Activated naive CD8-positive, alpha-beta T cell treated with anti-CD3 and anti-CD28 coated beads, Interleukin-2, amount 50 U/mL, for 24 hours (primary cell): ENCODE measurements at regions not wholly inside any gene's neighbourhood (a gene's known extent, or its start where the extent isn't known, plus 50 kb on each side); places are given as distances from the start of the nearest gene placed in this dataset.

Experiments
- ATAC-seq: fragments of 150-1000 bp; cut with Tn5 transposase; one replicate; pipeline ENCODE4 v1.10.0; 2021
- DNase-seq: peaks from one replicate; pipeline ENCODE4 v3.0.0; 2021
- H3K27ac Mint-ChIP-seq: one replicate; pipeline ENCODE4 v1.8.0; 2021; ENCODE audit warnings: mild to moderate bottlenecking, mixed read lengths
- H3K27me3 Mint-ChIP-seq: one replicate; pipeline ENCODE4 v1.8.0; 2021; ENCODE audit warnings: mixed read lengths
- H3K36me3 Mint-ChIP-seq: one replicate; pipeline ENCODE4 v1.8.0; 2021; ENCODE audit warnings: low read depth, mixed read lengths
- H3K4me1 Mint-ChIP-seq: one replicate; pipeline ENCODE4 v1.8.0; 2021; ENCODE audit warnings: mixed read lengths
- H3K4me3 Mint-ChIP-seq: one replicate; pipeline ENCODE4 v1.8.0; 2021; ENCODE audit warnings: mild to moderate bottlenecking, moderate library complexity, mixed read lengths
- H3K9me3 Mint-ChIP-seq: one replicate; pipeline ENCODE4 v1.8.0; 2021; ENCODE audit warnings: mixed read lengths

- Mint-ChIP-seq H3K4me1 (no peaks in the 10 kb centered on the region), H3K36me3 (no peaks in the 10 kb centered on the region), H3K4me3 (no peak overlapping the region), H3K27me3 (peaks cover 2% of the 10 kb centered on the region), H3K27ac (no peak overlapping the region), H3K9me3 (no peaks in the 10 kb centered on the region)
- no peak for ATAC-seq
- no peak for DNase-seq
Observed at GRCh38 chr16:54628796-54629625, 301.7 kb upstream of the IRX5 start.

GRCh38 chr16:54627616-54628015 is 303.0 kb upstream of the IRX5 start:
- Mint-ChIP-seq H3K27me3 (peaks cover 2% of the 10 kb centered on the region), H3K4me3 (no peak overlapping the region), H3K36me3 (no peaks in the 10 kb centered on the region), H3K4me1 (no peaks in the 10 kb centered on the region), H3K9me3 (no peaks in the 10 kb centered on the region), H3K27ac (no peak overlapping the region)
- ATAC-seq (no peak), DNase-seq (no peak)

DNA sequence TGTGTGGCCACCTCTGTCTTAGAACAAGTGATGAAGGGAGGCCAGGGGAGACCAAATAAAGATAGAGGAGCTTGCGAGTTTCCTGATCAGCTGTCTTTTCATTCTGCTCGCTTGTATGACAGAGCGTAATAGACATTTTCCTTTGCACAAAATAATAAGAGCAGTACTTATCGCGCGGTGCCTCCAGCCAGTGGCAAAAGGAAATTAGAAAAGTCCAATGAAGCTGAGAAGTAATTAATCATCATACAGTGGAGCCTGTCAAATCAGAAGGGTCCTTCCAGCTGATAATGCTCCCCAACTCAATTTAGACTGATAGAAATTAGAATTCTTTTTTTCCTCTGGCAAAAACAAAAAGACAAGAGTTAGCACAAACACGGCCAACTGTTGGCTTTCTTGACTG is 307.0 kb upstream of the IRX5 start:
- Mint-ChIP-seq H3K9me3 (no peaks in the 10 kb centered on the region), H3K4me3 (no peak overlapping the region), H3K4me1 (no peaks in the 10 kb centered on the region), H3K27ac (no peak overlapping the region), H3K36me3 (no peaks in the 10 kb centered on the region), H3K27me3 (no peaks in the 10 kb centered on the region)
- DNase-seq: no peak
- ATAC-seq: no peak

GRCh38 chr16:54620197-54620596 is 310.5 kb upstream of the IRX5 start:
- DNase-seq: no peak
- H3K4me1 Mint-ChIP-seq: no peaks in the 10 kb centered on the region
- H3K9me3 Mint-ChIP-seq: no peaks in the 10 kb centered on the region
- H3K4me3 Mint-ChIP-seq: no peak overlapping the region
- no peaks in the 10 kb centered on the region for H3K36me3 Mint-ChIP-seq
- H3K27me3 Mint-ChIP-seq: peaks cover under 1% of the 10 kb centered on the region
- H3K27ac Mint-ChIP-seq: no peak overlapping the region
- no peak for ATAC-seq

DNA sequence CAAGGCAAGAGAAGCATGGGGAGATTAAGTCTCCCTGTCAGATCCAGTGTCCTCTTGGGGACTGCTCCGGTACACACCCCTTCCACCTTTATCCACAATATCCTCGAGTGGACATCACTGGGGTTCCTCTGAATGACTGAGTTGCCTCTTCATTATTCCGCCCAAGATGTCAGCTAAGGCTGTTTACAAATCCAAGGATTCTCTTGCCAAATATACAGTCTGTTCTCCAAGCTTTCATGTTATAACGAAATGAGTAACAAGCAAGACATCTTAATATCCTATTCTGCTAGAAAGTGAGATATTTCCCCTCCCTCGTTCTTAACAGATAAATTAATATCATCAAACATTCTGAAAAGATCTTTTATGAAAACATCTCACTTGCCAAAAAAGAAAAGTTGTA is 314.1 kb upstream of the IRX5 start:
- Mint-ChIP-seq H3K4me3 (no peak overlapping the region), H3K36me3 (no peaks in the 10 kb centered on the region), H3K27ac (no peak overlapping the region), H3K9me3 (peaks cover 4% of the 10 kb centered on the region), H3K27me3 (peaks cover 1% of the 10 kb centered on the region), H3K4me1 (no peaks in the 10 kb centered on the region)
- DNase-seq: no peak
- ATAC-seq: no peak

DNA sequence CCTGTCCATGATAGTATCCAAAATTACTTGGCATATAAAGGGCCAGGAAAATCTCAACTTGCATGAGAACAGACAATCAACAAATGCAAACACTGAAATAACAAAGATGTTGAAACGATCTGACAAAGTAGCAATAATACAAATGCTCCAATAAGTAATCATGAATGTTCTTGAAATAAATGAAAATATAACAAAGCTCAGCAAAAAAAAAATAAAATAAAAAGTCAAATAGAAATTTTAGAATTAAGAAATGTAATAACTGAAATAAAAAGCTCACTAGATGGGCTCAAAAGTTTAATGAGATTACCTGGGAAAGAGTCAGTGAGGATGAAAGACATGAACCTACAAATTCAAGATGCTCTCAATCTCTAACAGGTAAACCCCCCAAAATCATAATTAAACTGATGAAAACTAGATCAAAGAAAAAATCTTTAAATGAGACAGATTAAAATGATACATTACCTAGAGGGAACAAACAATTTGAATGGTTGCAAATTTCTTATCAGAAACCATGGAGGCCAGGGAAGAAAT is 319.0 kb upstream of the IRX3 start:
- Mint-ChIP-seq H3K36me3 (no peaks in the 10 kb centered on the region), H3K27me3 (peaks cover 4% of the 10 kb centered on the region), H3K27ac (no peak overlapping the region), H3K9me3 (peaks cover 31% of the 10 kb centered on the region), H3K4me1 (no peaks in the 10 kb centered on the region), H3K4me3 (no peak overlapping the region)
- no peak for DNase-seq
- ATAC-seq: no peak

DNA sequence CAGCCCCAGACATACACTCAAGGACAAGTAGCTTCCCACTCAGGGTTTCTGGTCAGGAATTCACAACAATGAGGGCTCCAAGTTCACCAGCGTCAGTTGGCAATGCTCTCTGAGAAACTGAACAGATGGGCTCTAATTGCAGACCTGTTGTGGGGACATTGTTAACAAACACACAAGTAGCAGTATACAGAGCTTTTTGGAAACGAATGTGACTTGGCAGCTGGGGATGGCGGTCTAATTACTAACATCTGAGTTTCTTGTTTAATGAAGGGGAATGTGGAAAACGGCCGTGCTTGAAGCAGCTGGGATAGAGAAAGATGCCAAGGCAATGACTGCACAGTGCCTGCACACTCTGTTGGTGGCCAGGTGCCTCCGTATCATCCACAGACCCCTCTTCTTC is 316.1 kb upstream of the IRX3 start:
- peaks cover 35% of the 10 kb centered on the region for H3K9me3 Mint-ChIP-seq
- peaks cover 4% of the 10 kb centered on the region for H3K27me3 Mint-ChIP-seq
- ATAC-seq: no peak
- no peak overlapping the region for H3K4me3 Mint-ChIP-seq
- no peak for DNase-seq
- no peaks in the 10 kb centered on the region for H3K4me1 Mint-ChIP-seq
- no peak overlapping the region for H3K27ac Mint-ChIP-seq
- H3K36me3 Mint-ChIP-seq: no peaks in the 10 kb centered on the region

DNA sequence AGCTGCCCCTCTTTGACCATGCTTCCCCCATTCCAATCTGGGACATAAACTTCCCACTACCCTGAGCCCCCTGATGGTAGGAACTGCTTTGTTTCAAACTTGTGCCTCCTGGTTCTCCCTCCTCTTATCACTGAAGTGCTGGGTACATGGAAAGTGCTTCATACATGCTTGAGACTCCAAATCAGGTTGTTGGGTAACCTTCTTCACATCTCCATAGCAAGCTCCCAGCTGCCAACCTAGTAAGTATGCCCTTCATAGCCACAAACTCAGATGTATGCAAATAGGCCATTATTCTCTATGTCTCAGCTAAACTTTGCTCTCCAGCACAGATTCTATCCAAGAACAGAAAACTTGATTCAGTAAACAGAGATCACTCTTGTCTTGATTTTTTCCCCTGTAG is 310.6 kb upstream of the IRX3 start:
- Mint-ChIP-seq H3K4me3 (no peak overlapping the region), H3K27me3 (peaks cover 20% of the 10 kb centered on the region), H3K27ac (no peak overlapping the region), H3K36me3 (no peaks in the 10 kb centered on the region), H3K9me3 (peaks cover 13% of the 10 kb centered on the region), H3K4me1 (no peaks in the 10 kb centered on the region)
- DNase-seq (no peak), ATAC-seq (no peak)

- ATAC-seq: no peak
- DNase-seq: no peak
- peaks cover 20% of the 10 kb centered on the region for H3K27me3 Mint-ChIP-seq
- no peaks in the 10 kb centered on the region for H3K36me3 Mint-ChIP-seq
- H3K27ac Mint-ChIP-seq: no peak overlapping the region
- H3K9me3 Mint-ChIP-seq: peaks cover 4% of the 10 kb centered on the region
- H3K4me3 Mint-ChIP-seq: no peak overlapping the region
- H3K4me1 Mint-ChIP-seq: no peaks in the 10 kb centered on the region
Observed at GRCh38 chr16:54595621-54596020, 309.0 kb upstream of the IRX3 start.

DNA sequence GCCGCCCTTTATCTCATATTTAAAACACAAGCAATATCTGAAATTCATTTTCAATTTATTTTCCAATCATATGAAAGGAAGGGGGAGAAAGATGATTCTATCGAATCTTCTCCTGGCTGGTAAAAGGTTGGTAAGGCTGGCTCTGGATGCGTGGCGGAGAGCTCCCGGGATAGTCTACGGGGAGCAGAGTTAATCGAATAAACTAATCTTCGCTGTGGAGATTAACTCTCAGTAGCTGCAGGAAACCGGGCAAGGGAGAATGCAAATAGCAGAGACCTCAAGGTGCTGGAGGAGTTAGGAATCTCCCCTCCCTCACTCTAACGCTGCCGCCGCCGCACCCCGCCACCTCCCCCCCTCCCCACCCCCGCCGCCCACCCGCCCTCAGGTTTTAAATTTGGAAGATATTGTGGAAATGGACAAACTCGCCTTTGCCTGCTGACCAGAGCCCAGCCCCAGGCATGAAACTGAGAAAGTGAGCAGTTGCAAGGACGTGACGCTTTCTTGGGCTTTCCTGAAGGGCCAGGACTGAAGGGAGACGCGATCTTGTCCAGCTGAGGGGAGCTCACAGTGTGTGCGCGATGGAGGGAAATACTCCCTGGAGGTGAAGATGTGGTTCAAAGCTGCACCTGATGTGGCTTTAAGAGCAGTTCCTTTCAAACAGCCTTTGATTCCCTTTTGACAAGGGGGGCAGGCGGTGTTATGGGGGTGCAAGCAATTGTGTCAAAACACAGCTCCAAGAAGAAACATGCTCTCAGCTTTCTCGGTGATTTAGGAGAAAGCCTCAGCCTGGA is 308.2 kb upstream of the IRX3 start:
- ATAC-seq (no peak), DNase-seq (no peak)
- peaks cover 24% of the 10 kb centered on the region for H3K27me3 Mint-ChIP-seq
- no peak overlapping the region for H3K4me3 Mint-ChIP-seq
- H3K4me1 Mint-ChIP-seq: no peaks in the 10 kb centered on the region
- peaks cover 4% of the 10 kb centered on the region for H3K9me3 Mint-ChIP-seq
- H3K27ac Mint-ChIP-seq: no peak overlapping the region
- H3K36me3 Mint-ChIP-seq: no peaks in the 10 kb centered on the region

GRCh38 chr16:54591816-54592246 is 305.2 kb upstream of the IRX3 start:
- Mint-ChIP-seq H3K36me3 (no peaks in the 10 kb centered on the region), H3K4me3 (no peak overlapping the region), H3K4me1 (no peaks in the 10 kb centered on the region), H3K9me3 (no peaks in the 10 kb centered on the region), H3K27ac (no peak overlapping the region), H3K27me3 (peaks cover 28% of the 10 kb centered on the region)
- ATAC-seq (no peak), DNase-seq (no peak)

DNA sequence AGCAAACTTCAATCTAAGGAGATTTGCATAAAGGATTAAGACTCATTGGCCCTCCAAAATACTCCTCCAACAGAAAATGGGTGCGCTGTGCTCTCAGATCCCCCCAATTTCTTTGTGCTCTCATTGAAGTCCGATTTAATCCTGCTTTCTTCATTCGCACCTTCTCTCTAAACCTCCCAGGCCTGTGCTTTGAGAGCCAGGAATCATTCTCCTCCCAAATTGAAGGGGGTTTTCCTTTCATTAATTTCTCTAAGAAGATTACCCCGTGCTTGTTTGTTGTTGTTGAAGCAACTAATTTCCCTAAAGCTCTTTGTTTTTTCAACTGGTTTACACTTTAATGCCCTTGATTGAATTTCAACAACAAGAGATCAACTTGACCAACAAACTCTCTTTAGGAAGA is 304.2 kb upstream of the IRX3 start:
- no peaks in the 10 kb centered on the region for H3K36me3 Mint-ChIP-seq
- no peak overlapping the region for H3K4me3 Mint-ChIP-seq
- DNase-seq: no peak

DNA sequence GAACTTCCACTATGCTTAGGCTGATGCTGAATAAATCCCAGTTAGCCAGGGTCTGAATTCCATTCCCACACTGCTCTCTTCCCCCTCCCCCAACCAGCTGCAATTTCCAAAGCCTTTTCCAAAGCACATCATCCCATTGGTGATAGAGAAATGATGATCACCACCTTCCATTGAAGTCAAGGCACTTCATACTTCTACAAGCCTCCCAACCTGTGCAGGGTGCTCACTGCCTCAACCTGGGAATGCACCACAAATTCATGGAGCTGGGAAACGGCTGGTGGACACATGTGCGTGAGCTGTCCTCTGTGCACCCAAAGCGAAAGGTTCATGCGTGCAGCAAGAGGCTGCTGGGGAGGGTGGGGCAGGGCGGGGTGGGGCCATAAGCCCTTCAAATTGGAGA is 302.7 kb upstream of the IRX3 start:
- Mint-ChIP-seq H3K4me1 (no peaks in the 10 kb centered on the region), H3K9me3 (no peaks in the 10 kb centered on the region), H3K36me3 (no peaks in the 10 kb centered on the region), H3K27me3 (peaks cover 21% of the 10 kb centered on the region), H3K4me3 (no peak overlapping the region), H3K27ac (no peak overlapping the region)
- DNase-seq (no peak), ATAC-seq (no peak)

More for the DNA sequence above, 304.2 kb upstream of the IRX3 start:
- peaks cover 25% of the 10 kb centered on the region for H3K27me3 Mint-ChIP-seq
- no peak for ATAC-seq
- no peak overlapping the region for H3K27ac Mint-ChIP-seq
- no peaks in the 10 kb centered on the region for H3K9me3 Mint-ChIP-seq
- no peaks in the 10 kb centered on the region for H3K4me1 Mint-ChIP-seq

GRCh38 chr16:54588026-54588425 is 301.4 kb upstream of the IRX3 start:
- DNase-seq: no peak
- H3K27me3 Mint-ChIP-seq: peaks cover 14% of the 10 kb centered on the region
- H3K4me3 Mint-ChIP-seq: no peak overlapping the region
- H3K36me3 Mint-ChIP-seq: no peaks in the 10 kb centered on the region
- H3K4me1 Mint-ChIP-seq: no peaks in the 10 kb centered on the region
- no peak for ATAC-seq
- no peaks in the 10 kb centered on the region for H3K9me3 Mint-ChIP-seq
- no peak overlapping the region for H3K27ac Mint-ChIP-seq

DNA sequence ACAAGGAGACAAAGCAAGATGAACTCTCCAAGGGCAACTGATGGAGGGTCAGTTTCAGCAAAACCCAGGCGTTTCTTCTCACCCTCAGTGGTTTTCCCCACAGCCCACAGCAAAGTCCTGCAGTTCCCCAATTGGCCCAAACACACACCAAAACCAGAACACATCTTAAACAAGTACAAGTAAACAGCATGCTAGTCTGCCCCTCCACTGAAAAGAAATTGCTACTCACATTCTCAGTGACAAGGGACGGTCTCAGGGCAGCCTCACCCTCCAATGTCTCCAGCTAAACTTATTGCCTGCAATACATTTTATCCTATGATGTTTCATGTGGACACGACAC is 300.6 kb upstream of the IRX3 start:
- Mint-ChIP-seq H3K36me3 (no peaks in the 10 kb centered on the region), H3K9me3 (no peaks in the 10 kb centered on the region), H3K4me3 (no peak overlapping the region), H3K27ac (no peak overlapping the region), H3K4me1 (no peaks in the 10 kb centered on the region), H3K27me3 (peaks cover 15% of the 10 kb centered on the region)
- ATAC-seq (no peak), DNase-seq (no peak)
